Natural killer cell (primary cell): ENCODE measurements at regions not wholly inside any gene's neighbourhood (a gene's known extent, or its start where the extent isn't known, plus 50 kb on each side); places are given as distances from the start of the nearest gene placed in this dataset.

ENCODE experiments used
- ATAC-seq, 3 donors: fragments of 150-1000 bp in 2 of 3; fragments of 200-7000 bp in 1 of 3; cut with Tn5 transposase; 1 replicate in 1 of 3; 2 replicates in 2 of 3; pipeline ENCODE4 v1.10.0; 2021; ENCODE audit warnings: mild to moderate bottlenecking in 2 of 3, moderate library complexity in 2 of 3
- DNase-seq, 2 donors: peaks; one replicate each; pipeline versions ENCODE4 v3.0.0 to v3.0.0-alpha.2; 2013 to 2021; ENCODE audit warnings: mixed read lengths in 1 of 2
- H3K27ac ChIP-seq: one replicate; pipeline ENCODE4 v1.5.1; 2013; ENCODE audit warnings: mild to moderate bottlenecking, low read length
- H3K27me3 ChIP-seq: one replicate; pipeline ENCODE4 v1.6.1; 2013; ENCODE audit warnings: low read length; ENCODE audit not compliant: control insufficient read depth, insufficient read depth
- H3K36me3 ChIP-seq: one replicate; pipeline ENCODE4 v1.6.1; 2013; ENCODE audit warnings: low read length; ENCODE audit not compliant: control insufficient read depth, insufficient read depth
- H3K4me1 ChIP-seq: one replicate; pipeline ENCODE4 v1.6.1; 2013; ENCODE audit warnings: low read length; ENCODE audit not compliant: control insufficient read depth, insufficient read depth
- H3K4me3 ChIP-seq: one replicate; pipeline ENCODE4 v1.5.1; 2013; ENCODE audit warnings: low read length
- H3K9me3 ChIP-seq: one replicate; pipeline ENCODE4 v1.6.1; 2013; ENCODE audit warnings: low read length; ENCODE audit not compliant: control insufficient read depth, insufficient read depth
- H3K27ac Mint-ChIP-seq, 2 donors: one replicate each; pipeline ENCODE4 v1.8.0; 2022; ENCODE audit warnings: mild to moderate bottlenecking in 2 of 2, mixed read lengths in 2 of 2, moderate library complexity in 1 of 2
- H3K27me3 Mint-ChIP-seq, 2 donors: one replicate each; pipeline ENCODE4 v1.8.0; 2022; ENCODE audit warnings: low read depth in 2 of 2, mixed read lengths in 2 of 2
- H3K36me3 Mint-ChIP-seq: one replicate; pipeline ENCODE4 v1.8.0; 2022; ENCODE audit warnings: mixed read lengths
- H3K4me1 Mint-ChIP-seq, 2 donors: one replicate each; pipeline ENCODE4 v1.8.0; 2022; ENCODE audit warnings: mixed read lengths in 2 of 2
- H3K4me3 Mint-ChIP-seq: one replicate; pipeline ENCODE4 v1.8.0; 2022; ENCODE audit warnings: mild to moderate bottlenecking, moderate library complexity, mixed read lengths
- H3K9me3 Mint-ChIP-seq, 2 donors: one replicate each; pipeline ENCODE4 v1.8.0; 2022; ENCODE audit warnings: mixed read lengths in 2 of 2
- WGBS: methylation state at CpG from one replicate; pipeline ENCODE4 v1.1.7; 2013; ENCODE audit warnings: missing lambda C conversion rate; ENCODE audit not compliant: insufficient coverage; 5-methylcytosine and 5-hydroxymethylcytosine counted together
- intact Hi-C: fragments of 100-400 bp; cut with micrococcal nuclease; formaldehyde crosslinking; loops from one replicate; pipeline ENCODE4 v1.14.2; 2022
- TF ChIP-seq, protein P1 (sequence below): fragments of 200-600 bp; IDR thresholded peaks from one replicate; pipeline ENCODE4 v1.8.0; 2022; ENCODE audit warnings: antibody characterized with exemption

DNA sequence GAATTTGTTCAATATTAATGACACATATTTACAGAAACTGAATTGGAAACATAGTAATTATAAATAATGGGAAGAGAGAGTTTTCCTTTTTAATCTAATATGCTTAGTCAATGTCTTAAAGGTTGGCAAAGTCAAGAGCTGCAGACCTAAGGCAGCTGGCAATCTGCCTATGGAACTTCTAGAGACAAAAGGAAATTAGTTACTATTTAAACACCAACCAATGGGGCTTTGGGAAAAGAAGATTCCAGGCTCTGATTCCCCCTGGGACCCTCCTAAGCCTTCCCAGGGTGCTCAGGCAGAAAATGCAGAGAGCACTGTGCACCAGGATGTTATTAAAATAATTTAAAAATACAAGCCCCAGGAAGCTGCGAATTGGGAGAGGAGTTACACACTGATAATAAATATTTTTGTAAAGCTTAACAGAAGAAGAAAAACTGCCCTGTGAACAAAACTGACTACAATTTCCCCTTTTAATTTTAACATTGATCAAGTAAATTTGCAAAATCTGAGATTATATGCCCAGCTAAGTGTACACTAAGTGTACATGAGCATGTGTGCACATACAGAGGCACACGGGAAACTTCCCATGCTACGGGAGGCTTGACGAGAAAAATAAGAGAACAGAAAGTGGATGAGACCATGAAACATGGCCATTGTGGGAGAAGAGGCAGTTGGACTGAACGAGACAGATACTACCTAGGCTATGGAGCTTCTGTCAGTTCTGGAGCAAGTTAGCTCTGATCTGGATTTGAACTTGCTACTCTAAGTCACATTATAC lies 77.4 kb upstream of the ADAMTS16 start:
- H3K27me3 Mint-ChIP-seq, result no peaks in the 10 kb centered on the region
- no peaks in the 10 kb centered on the region for H3K36me3 ChIP-seq
- no peaks in the 10 kb centered on the region for H3K4me1 Mint-ChIP-seq
- H3K36me3 Mint-ChIP-seq, result no peaks in the 10 kb centered on the region
- H3K9me3 ChIP-seq, result no peaks in the 10 kb centered on the region
- intact Hi-C loops, result no loop called here
- H3K27ac Mint-ChIP-seq, result no peak overlapping the region
- H3K4me1 ChIP-seq, result no peaks in the 10 kb centered on the region
- H3K4me3 Mint-ChIP-seq, result no peak overlapping the region
- 63% methylated on average over 4 of the region's 5 CpGs for WGBS
- ATAC-seq, result no peak
- H3K27me3 ChIP-seq, result no peaks in the 10 kb centered on the region
- no peak overlapping the region for H3K4me3 ChIP-seq
- TF ChIP-seq, protein P1, sequence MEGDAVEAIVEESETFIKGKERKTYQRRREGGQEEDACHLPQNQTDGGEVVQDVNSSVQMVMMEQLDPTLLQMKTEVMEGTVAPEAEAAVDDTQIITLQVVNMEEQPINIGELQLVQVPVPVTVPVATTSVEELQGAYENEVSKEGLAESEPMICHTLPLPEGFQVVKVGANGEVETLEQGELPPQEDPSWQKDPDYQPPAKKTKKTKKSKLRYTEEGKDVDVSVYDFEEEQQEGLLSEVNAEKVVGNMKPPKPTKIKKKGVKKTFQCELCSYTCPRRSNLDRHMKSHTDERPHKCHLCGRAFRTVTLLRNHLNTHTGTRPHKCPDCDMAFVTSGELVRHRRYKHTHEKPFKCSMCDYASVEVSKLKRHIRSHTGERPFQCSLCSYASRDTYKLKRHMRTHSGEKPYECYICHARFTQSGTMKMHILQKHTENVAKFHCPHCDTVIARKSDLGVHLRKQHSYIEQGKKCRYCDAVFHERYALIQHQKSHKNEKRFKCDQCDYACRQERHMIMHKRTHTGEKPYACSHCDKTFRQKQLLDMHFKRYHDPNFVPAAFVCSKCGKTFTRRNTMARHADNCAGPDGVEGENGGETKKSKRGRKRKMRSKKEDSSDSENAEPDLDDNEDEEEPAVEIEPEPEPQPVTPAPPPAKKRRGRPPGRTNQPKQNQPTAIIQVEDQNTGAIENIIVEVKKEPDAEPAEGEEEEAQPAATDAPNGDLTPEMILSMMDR, result no peak
- H3K9me3 Mint-ChIP-seq, result peaks cover 3 to 10% of the 10 kb centered on the region in 2 donors
- DNase-seq, result no peak
- no peak overlapping the region for H3K27ac ChIP-seq

DNA sequence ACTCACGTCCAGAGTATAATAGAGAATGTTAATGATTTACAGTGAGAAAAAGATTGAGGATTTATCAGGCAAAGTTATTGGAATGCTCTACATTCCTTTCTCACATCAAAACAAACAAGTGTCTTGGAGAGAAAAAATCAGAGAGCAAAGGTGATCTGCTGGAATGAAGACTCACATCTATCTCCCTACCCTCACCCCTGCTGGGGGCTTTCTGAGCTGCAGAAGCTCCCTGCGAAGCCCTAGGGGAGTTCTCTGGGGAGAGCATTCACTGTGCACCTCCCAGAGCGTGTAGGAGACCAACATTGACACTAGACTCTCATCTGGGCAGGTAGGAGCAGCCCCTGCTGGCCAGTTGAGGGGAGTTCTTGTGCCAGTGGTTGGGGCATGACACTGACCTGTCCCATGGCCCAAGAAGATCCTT lies 76.6 kb upstream of the ADAMTS16 start:
- no peaks in the 10 kb centered on the region for H3K36me3 Mint-ChIP-seq
- TF ChIP-seq, protein P1, result no peak
- Histone ChIP-seq H3K4me1 (no peaks in the 10 kb centered on the region), H3K27ac (no peak overlapping the region), H3K27me3 (no peaks in the 10 kb centered on the region), H3K4me3 (no peak overlapping the region), H3K36me3 (no peaks in the 10 kb centered on the region), H3K9me3 (no peaks in the 10 kb centered on the region)
- no peak overlapping the region for H3K27ac Mint-ChIP-seq
- ATAC-seq, result no peak
- WGBS, result 46% methylated on average over 2 of the region's 3 CpGs
- intact Hi-C loops, result no loop called here
- DNase-seq, result no peak
- H3K4me3 Mint-ChIP-seq, result no peak overlapping the region
- H3K4me1 Mint-ChIP-seq, result no peaks in the 10 kb centered on the region
- H3K9me3 Mint-ChIP-seq, result peaks cover 3 to 10% of the 10 kb centered on the region in 2 donors
- no peaks in the 10 kb centered on the region for H3K27me3 Mint-ChIP-seq

DNA sequence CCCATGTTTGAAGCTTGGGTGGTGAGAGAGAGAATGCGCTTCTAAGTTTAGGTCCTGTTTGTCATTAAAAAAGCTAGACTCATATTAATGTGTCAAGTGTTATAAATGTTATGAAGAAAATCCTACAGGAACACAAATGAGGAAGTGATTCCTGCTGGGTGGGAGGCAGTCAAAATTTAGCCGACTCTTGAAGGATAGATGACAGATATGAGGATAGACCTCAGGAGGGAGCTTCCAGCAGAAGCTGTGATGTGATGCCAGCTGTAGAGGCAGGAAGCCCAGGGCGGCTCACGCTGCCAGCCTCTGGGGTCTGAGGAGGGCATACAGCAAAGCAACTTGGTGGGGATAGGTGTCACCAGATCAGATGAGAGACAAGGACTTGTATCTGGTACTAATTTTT lies 74.7 kb upstream of the ADAMTS16 start:
- TF ChIP-seq, protein P1, result no peak
- ATAC-seq, result no peak

More for the DNA sequence above, 74.7 kb upstream of the ADAMTS16 start:
- DNase-seq, result no peak
- Histone ChIP-seq H3K4me3 (no peak overlapping the region), H3K4me1 (no peaks in the 10 kb centered on the region), H3K27me3 (no peaks in the 10 kb centered on the region), H3K9me3 (no peaks in the 10 kb centered on the region), H3K27ac (no peak overlapping the region), H3K36me3 (no peaks in the 10 kb centered on the region)
- WGBS, result 86% methylated on average over 4 of the region's 4 CpGs
- no peaks in the 10 kb centered on the region for H3K36me3 Mint-ChIP-seq
- no peaks in the 10 kb centered on the region for H3K27me3 Mint-ChIP-seq
- H3K9me3 Mint-ChIP-seq, result peaks cover 3 to 8% of the 10 kb centered on the region in 2 donors
- no peaks in the 10 kb centered on the region for H3K4me1 Mint-ChIP-seq
- intact Hi-C loops, result no loop called here
- H3K27ac Mint-ChIP-seq, result no peak overlapping the region
- no peak overlapping the region for H3K4me3 Mint-ChIP-seq
